Progenitor cell of endocrine pancreas (in vitro differentiated cells): ENCODE measurements at regions not wholly inside any gene's neighbourhood (a gene's known extent, or its start where the extent isn't known, plus 50 kb on each side); places are given as distances from the start of the nearest gene placed in this dataset.

ENCODE experiments used
- DNase-seq: peaks from one replicate; pipeline ENCODE4 v3.0.0; 2021; ENCODE audit warnings: low spot score; ENCODE audit not compliant: unreplicated experiment
- H3K27ac Mint-ChIP-seq: 2 replicates; pipeline ENCODE4 v1.8.0; 2021; ENCODE audit warnings: mild to moderate bottlenecking, moderate library complexity, mixed read lengths
- H3K27me3 Mint-ChIP-seq: 2 replicates; pipeline ENCODE4 v1.8.0; 2021; ENCODE audit warnings: mixed read lengths
- H3K36me3 Mint-ChIP-seq: 2 replicates; pipeline ENCODE4 v1.8.0; 2022; ENCODE audit warnings: mixed read lengths; ENCODE audit not compliant: insufficient read depth
- H3K4me1 Mint-ChIP-seq: 2 replicates; pipeline ENCODE4 v1.8.0; 2021; ENCODE audit warnings: low read depth, mixed read lengths
- H3K4me3 Mint-ChIP-seq: 2 replicates; pipeline ENCODE4 v1.8.0; 2021; ENCODE audit warnings: low read depth, mild to moderate bottlenecking, moderate library complexity, mixed read lengths
- H3K9me3 Mint-ChIP-seq: 2 replicates; pipeline ENCODE4 v1.8.0; 2021; ENCODE audit warnings: low read depth, mixed read lengths
- TF ChIP-seq, protein P1 (sequence below): fragments of 200-600 bp; sonication (generic); IDR thresholded peaks from one replicate; pipeline ENCODE4 v1.5.0; 2021; ENCODE audit warnings: antibody characterized with exemption, mild to moderate bottlenecking; ENCODE audit not compliant: unreplicated experiment

DNA sequence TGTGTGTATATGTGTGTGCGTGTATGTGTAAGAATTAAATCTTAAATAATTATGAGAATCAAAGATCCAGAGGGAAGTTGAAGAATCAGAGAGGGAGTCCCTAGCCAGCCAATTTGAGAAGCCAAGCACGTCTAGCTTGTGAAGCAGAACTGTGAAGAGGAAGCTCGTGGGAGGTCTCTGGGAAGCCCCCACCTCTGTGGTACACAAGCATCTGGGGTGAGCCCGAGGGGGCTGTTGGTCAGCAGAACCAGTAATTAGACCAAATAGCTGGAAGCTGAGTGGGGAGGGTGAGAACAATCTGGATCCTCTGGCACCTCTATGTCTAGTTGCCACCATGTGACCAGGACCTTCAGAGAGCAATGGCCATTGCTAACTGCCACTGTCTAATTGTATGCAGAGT is 162.7 kb upstream of the ADRA1D start:
- Mint-ChIP-seq H3K27me3 (peaks cover 2% of the 10 kb centered on the region), H3K4me1 (no peaks in the 10 kb centered on the region), H3K36me3 (no peaks in the 10 kb centered on the region), H3K9me3 (no peaks in the 10 kb centered on the region), H3K27ac (no peak overlapping the region), H3K4me3 (no peak overlapping the region)
- DNase-seq: no peak
- TF ChIP-seq, protein P1, sequence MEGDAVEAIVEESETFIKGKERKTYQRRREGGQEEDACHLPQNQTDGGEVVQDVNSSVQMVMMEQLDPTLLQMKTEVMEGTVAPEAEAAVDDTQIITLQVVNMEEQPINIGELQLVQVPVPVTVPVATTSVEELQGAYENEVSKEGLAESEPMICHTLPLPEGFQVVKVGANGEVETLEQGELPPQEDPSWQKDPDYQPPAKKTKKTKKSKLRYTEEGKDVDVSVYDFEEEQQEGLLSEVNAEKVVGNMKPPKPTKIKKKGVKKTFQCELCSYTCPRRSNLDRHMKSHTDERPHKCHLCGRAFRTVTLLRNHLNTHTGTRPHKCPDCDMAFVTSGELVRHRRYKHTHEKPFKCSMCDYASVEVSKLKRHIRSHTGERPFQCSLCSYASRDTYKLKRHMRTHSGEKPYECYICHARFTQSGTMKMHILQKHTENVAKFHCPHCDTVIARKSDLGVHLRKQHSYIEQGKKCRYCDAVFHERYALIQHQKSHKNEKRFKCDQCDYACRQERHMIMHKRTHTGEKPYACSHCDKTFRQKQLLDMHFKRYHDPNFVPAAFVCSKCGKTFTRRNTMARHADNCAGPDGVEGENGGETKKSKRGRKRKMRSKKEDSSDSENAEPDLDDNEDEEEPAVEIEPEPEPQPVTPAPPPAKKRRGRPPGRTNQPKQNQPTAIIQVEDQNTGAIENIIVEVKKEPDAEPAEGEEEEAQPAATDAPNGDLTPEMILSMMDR: no peak

DNA sequence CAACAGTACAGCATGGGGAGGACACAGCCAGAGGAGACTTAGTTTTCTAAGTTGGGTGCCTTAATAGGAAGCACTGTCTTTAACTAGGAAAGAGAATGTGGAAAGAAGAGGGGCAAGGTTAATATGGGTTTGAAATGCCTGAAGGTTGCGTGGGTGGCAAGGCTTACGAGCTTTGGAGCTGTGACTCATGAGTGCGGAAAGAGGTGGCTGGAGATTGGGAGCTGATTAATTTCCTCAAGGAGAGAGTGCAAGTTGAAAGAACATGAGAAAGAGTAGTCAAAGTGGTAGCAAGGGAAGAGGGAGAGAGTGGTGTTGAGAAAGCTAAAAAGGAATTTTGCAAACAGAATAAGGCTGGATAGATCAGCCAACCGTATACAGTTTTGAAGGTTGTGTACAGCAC is 157.5 kb upstream of the ADRA1D start:
- no peaks in the 10 kb centered on the region for H3K9me3 Mint-ChIP-seq
- peaks cover 13% of the 10 kb centered on the region for H3K27me3 Mint-ChIP-seq

DNA sequence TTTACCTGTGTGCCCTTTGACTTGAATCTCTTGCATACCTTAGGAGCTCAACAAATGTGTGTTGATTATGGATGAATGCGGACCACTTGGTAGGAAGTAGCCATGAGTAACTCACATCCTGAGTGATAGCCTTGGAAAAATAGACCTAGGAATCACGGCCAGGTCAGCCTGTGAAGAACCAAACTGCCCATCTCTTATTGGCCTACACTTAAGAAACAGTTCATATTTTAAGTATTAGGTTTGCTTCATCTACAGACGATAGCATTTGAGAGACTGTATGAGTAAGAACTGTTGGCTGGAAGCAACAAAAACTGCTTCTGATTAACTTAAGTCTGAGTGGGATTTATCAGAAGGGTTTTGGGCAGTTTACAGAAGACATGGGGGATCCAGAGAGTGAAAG is 152.5 kb upstream of the ADRA1D start:
- Mint-ChIP-seq H3K27me3 (peaks cover 14% of the 10 kb centered on the region), H3K9me3 (peaks cover 11% of the 10 kb centered on the region), H3K36me3 (no peaks in the 10 kb centered on the region), H3K4me3 (no peak overlapping the region), H3K27ac (no peak overlapping the region), H3K4me1 (no peaks in the 10 kb centered on the region)
- no peak for DNase-seq
- TF ChIP-seq, protein P1: no peak

More for the DNA sequence above, 157.5 kb upstream of the ADRA1D start:
- no peak overlapping the region for H3K4me3 Mint-ChIP-seq
- TF ChIP-seq, protein P1: no peak
- no peaks in the 10 kb centered on the region for H3K36me3 Mint-ChIP-seq
- no peak overlapping the region for H3K27ac Mint-ChIP-seq
- H3K4me1 Mint-ChIP-seq: no peaks in the 10 kb centered on the region
- no peak for DNase-seq

DNA sequence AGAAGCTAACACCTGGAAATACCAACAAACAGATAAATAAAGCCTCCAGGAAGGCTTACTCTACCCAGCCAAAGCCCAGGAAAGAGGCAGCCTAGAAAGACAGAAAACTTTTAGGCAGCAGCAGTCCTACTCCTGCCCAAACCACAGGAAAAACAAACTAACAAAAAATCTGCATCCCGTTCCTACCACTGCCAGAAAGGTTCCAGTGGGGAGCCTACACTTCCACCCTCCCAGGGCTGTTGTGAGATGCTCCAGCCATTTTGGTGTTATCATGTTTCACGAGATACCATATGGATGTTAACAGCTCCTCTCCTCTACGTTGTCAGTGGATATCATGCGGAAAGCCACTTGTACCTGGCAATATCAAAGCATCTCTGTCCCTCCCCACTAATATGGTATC is 135.9 kb upstream of the ADRA1D start:
- H3K27me3 Mint-ChIP-seq: no peaks in the 10 kb centered on the region
- no peak overlapping the region for H3K27ac Mint-ChIP-seq
- peaks cover 6% of the 10 kb centered on the region for H3K4me1 Mint-ChIP-seq
- H3K9me3 Mint-ChIP-seq: peaks cover 15% of the 10 kb centered on the region
- H3K4me3 Mint-ChIP-seq: no peak overlapping the region
- H3K36me3 Mint-ChIP-seq: peaks cover 4% of the 10 kb centered on the region
- TF ChIP-seq, protein P1: no peak
- DNase-seq: no peak

DNA sequence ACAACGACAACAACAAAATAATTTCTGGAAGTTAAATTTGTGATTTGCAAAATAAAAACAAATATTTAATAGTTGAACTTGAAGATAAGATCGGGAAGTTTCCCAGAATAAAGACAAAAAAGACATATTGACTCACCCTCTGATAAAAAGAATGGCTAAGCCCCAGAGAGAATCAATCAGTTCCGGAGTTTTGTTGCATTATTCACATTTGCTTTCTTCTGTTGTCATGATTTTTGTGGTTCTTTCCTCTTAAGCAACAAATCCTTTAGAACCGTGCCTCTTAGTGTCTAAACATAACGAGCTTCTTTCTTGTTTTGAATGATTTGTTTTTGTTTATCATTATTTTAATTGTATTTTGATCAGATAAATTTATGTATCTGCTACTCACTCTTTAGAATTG is 134.9 kb upstream of the ADRA1D start:
- no peak for DNase-seq
- peaks cover 4% of the 10 kb centered on the region for H3K36me3 Mint-ChIP-seq
- peaks cover 6% of the 10 kb centered on the region for H3K4me1 Mint-ChIP-seq
- no peak overlapping the region for H3K27ac Mint-ChIP-seq
- TF ChIP-seq, protein P1: no peak
- no peak overlapping the region for H3K4me3 Mint-ChIP-seq
- peaks cover 15% of the 10 kb centered on the region for H3K9me3 Mint-ChIP-seq
- H3K27me3 Mint-ChIP-seq: no peaks in the 10 kb centered on the region
